ENCODE measurements at regions not wholly inside any gene's neighbourhood (a gene's known extent, or its start where the extent isn't known, plus 50 kb on each side); places are given as distances from the start of the nearest gene placed in this dataset.

DNA sequence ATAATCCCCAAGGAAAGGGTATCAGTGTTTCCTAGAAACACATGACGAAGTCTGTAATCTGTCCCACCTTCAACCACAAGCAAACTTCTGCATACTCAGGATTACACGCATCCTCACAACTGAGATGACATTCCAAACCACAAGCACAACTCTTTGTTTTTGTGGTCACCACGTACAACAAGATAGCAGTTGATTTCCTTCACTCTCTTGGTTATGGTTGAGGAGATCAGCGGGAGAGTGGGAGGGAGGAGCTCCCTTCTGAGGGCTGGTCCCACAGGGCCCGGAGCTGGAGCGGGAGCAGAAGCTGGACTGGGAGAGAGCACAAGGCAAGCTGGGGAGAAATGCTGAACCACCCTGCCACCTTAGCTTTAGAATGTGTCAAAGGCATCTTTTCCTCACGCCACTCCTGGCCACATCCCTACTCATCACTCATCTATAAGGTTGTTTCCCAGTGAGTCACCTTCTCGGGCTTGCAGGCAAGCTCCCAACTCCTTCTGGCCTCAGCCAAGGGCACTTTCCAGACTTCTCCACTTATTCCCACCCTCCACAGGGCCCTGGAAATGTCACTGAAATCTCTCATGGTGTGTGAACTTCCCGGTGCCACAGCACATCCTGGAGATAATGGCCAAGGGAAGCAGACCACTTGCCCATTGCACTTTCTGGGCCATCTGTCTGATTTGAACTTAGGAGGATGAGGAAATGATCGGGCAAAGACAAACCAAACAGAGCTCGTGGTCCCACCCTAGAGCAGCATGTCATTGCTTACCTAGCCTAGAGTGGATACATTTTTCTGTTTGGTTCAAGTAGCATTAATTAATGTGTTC is 98.9 kb upstream of the LGALSL start:
- no peak for TF ChIP-seq EZH2 (IDR thresholded peaks at IDR 0.05; ENCODE audit: borderline replicate concordance, insufficient read depth, low read depth, low read length, poor library complexity, severe bottlenecking)
- TF ChIP-seq, protein P1, sequence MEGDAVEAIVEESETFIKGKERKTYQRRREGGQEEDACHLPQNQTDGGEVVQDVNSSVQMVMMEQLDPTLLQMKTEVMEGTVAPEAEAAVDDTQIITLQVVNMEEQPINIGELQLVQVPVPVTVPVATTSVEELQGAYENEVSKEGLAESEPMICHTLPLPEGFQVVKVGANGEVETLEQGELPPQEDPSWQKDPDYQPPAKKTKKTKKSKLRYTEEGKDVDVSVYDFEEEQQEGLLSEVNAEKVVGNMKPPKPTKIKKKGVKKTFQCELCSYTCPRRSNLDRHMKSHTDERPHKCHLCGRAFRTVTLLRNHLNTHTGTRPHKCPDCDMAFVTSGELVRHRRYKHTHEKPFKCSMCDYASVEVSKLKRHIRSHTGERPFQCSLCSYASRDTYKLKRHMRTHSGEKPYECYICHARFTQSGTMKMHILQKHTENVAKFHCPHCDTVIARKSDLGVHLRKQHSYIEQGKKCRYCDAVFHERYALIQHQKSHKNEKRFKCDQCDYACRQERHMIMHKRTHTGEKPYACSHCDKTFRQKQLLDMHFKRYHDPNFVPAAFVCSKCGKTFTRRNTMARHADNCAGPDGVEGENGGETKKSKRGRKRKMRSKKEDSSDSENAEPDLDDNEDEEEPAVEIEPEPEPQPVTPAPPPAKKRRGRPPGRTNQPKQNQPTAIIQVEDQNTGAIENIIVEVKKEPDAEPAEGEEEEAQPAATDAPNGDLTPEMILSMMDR (IDR thresholded peaks at IDR 0.05) = no peak

All from B cell (primary cell).